HEK293 (cell line): ENCODE measurements at regions not wholly inside any gene's neighbourhood (a gene's known extent, or its start where the extent isn't known, plus 50 kb on each side); places are given as distances from the start of the nearest gene placed in this dataset.
"Not testable (repeated sequence)": the region's sequence is repeated elsewhere in the genome, so short reads cannot be mapped to it uniquely, and the experiment has no call there.

Source experiments
- CTCF ChIA-PET: fragments of 350-600 bp; formaldehyde crosslinking; extraction: SDS; loops from one replicate; lab custom pipeline; 2021; ENCODE audit warnings: antibody characterized with exemption; lab: Yijun Ruan, JAX
- POLR2A ChIA-PET: fragments of 300-600 bp; formaldehyde crosslinking; extraction: SDS; loops from one replicate; lab custom pipeline; 2020; ENCODE audit warnings: antibody characterized with exemption, inconsistent platforms; lab: Yijun Ruan, JAX
- H3K27ac ChIP-seq: fragments of 200-500 bp; sonication (Bioruptor generic); 2 replicates; pipeline ENCODE4 v1.5.1; 2014; ENCODE audit warnings: low read depth, low read length, control low read depth, inconsistent platforms; ENCODE audit errors: extremely low read depth
- H3K36me3 ChIP-seq, 2 experiments: fragments of 200-500 bp in 1 of 2; sonication (Bioruptor generic) in 1 of 2; 1 replicate in 1 of 2; 2 replicates in 1 of 2; pipeline ENCODE4 v1.5.1; 2014 to 2017; ENCODE audit warnings: inconsistent platforms in 2 of 2, low read length in 2 of 2; ENCODE audit not compliant: control insufficient read depth in 2 of 2, insufficient read depth in 1 of 2
- H3K4me1 ChIP-seq: fragments of 200-500 bp; sonication (Bioruptor generic); 2 replicates; pipeline ENCODE4 v1.5.1; 2014; ENCODE audit warnings: mild to moderate bottlenecking, low read length, inconsistent platforms; ENCODE audit not compliant: control insufficient read depth, insufficient read depth
- H3K4me3 ChIP-seq: 2 replicates; pipeline ENCODE4 v1.5.1; 2011; ENCODE audit warnings: low read depth, mild to moderate bottlenecking, control low read depth, low read length, moderate library complexity
- H3K9me3 ChIP-seq: fragments of 200-500 bp; sonication (Bioruptor generic); 2 replicates; pipeline ENCODE4 v1.5.1; 2014; ENCODE audit warnings: low read depth, low read length, inconsistent platforms; ENCODE audit not compliant: control insufficient read depth, insufficient read depth
- GLIS1 ChIP-seq: fragments of 450-650 bp; formaldehyde crosslinking; IDR thresholded peaks from 2 replicates; pipeline ENCODE4 v1.5.1; 2016; ENCODE audit warnings: missing biosample characterization, missing genetic modification characterization
- GLIS2 ChIP-seq: fragments of 450-650 bp; formaldehyde crosslinking; IDR thresholded peaks from 2 replicates; pipeline ENCODE4 v1.5.1; 2016; ENCODE audit warnings: missing biosample characterization, missing genetic modification characterization
- PBX3 ChIP-seq: sonication (generic); formaldehyde crosslinking; IDR thresholded peaks from 2 replicates; pipeline ENCODE4 v1.8.1; 2022; ENCODE audit warnings: mild to moderate bottlenecking, moderate library complexity, missing genetic modification reagents
- RBAK ChIP-seq: fragments of 450-650 bp; formaldehyde crosslinking; IDR thresholded peaks from 2 replicates; pipeline ENCODE4 v1.5.1; 2016; ENCODE audit warnings: missing biosample characterization, missing genetic modification characterization
- REST ChIP-seq: fragments of 450-650 bp; formaldehyde crosslinking; IDR thresholded peaks from 2 replicates; pipeline ENCODE4 v1.5.1; 2016; ENCODE audit warnings: missing biosample characterization, missing genetic modification characterization
- ZNF366 ChIP-seq: fragments of 450-650 bp; formaldehyde crosslinking; conservative IDR thresholded peaks from 2 replicates; pipeline ENCODE4 v1.5.1; 2016; ENCODE audit warnings: missing biosample characterization, missing genetic modification characterization
- ZNF394 ChIP-seq: fragments of 450-650 bp; formaldehyde crosslinking; IDR thresholded peaks from 2 replicates; pipeline ENCODE4 v1.5.1; 2016; ENCODE audit warnings: missing biosample characterization, missing genetic modification characterization, mild to moderate bottlenecking, moderate library complexity, borderline replicate concordance
- ZNF423 ChIP-seq: fragments of 450-650 bp; formaldehyde crosslinking; IDR thresholded peaks from 2 replicates; pipeline ENCODE4 v1.5.1; 2016; ENCODE audit warnings: missing biosample characterization, missing genetic modification characterization
- ZNF514 ChIP-seq: fragments of 450-650 bp; formaldehyde crosslinking; IDR thresholded peaks from 2 replicates; pipeline ENCODE4 v1.5.1; 2016; ENCODE audit warnings: missing biosample characterization, missing genetic modification characterization
- ZNF580 ChIP-seq: fragments of 450-650 bp; formaldehyde crosslinking; IDR thresholded peaks from 2 replicates; pipeline ENCODE4 v1.5.1; 2016; ENCODE audit warnings: missing biosample characterization, missing genetic modification characterization
- ZNF596 ChIP-seq: fragments of 450-650 bp; IDR thresholded peaks from 2 replicates; pipeline ENCODE4 v1.5.0; 2018; ENCODE audit warnings: missing biosample characterization, mild to moderate bottlenecking, missing genetic modification characterization, moderate library complexity
- ZNF701 ChIP-seq: fragments of 450-650 bp; formaldehyde crosslinking; IDR thresholded peaks from 2 replicates; pipeline ENCODE4 v1.5.1; 2016; ENCODE audit warnings: missing biosample characterization, missing genetic modification characterization
- ZNF76 ChIP-seq: fragments of 450-650 bp; formaldehyde crosslinking; IDR thresholded peaks from 2 replicates; pipeline ENCODE4; 2016; ENCODE audit warnings: low read depth, missing biosample characterization, missing genetic modification characterization, borderline replicate concordance
- ZNF791 ChIP-seq: fragments of 450-650 bp; formaldehyde crosslinking; IDR thresholded peaks from 2 replicates; pipeline ENCODE4 v1.5.1; 2016; ENCODE audit warnings: missing biosample characterization, missing genetic modification characterization
- ZSCAN18 ChIP-seq: fragments of 450-650 bp; formaldehyde crosslinking; IDR thresholded peaks from 2 replicates; pipeline ENCODE4 v1.5.1; 2016; ENCODE audit warnings: missing biosample characterization, missing genetic modification characterization
- ZSCAN4 ChIP-seq: fragments of 450-650 bp; formaldehyde crosslinking; IDR thresholded peaks from 2 replicates; pipeline ENCODE4 v1.5.1; 2017; ENCODE audit warnings: missing biosample characterization, missing genetic modification characterization

- Histone ChIP-seq H3K9me3 (no peaks in the 10 kb centered on the region), H3K27ac (no peak overlapping the region), H3K4me1 (no peaks in the 10 kb centered on the region; the same call in 1 of the 2 replicates), H3K4me3 (no peak overlapping the region), H3K36me3 (no peaks in the 10 kb centered on the region)
- no peak for TF ChIP-seq REST (tag by site-specific recombination)
- TF ChIP-seq ZNF514 = no peak
- no peak for TF ChIP-seq ZNF701
- CTCF ChIA-PET = no interaction called here
- POLR2A ChIA-PET = no interaction called here
Measured at GRCh38 chr5:163916861-163917260, 411.4 kb downstream of the MAT2B start.

GRCh38 chr5:163917747-163918146 lies 412.3 kb downstream of the MAT2B start:
- no peaks in the 10 kb centered on the region for H3K4me1 ChIP-seq
- no peak overlapping the region for H3K27ac ChIP-seq
- ChIA-PET POLR2A (no interaction called here), CTCF (no interaction called here)
- TF ChIP-seq ZNF366 = no peak
- TF ChIP-seq PBX3 (CRISPR knock-in tag) = no peak
- TF ChIP-seq REST (tag by site-specific recombination) = no peak
- TF ChIP-seq GLIS2 (tag by site-specific recombination) = no peak
- TF ChIP-seq ZSCAN18 (tag by site-specific recombination) = no peak
- TF ChIP-seq ZNF596 = no peak
- TF ChIP-seq RBAK (tag by site-specific recombination) = no peak
- TF ChIP-seq GLIS1 (tag by site-specific recombination) = no peak
- TF ChIP-seq ZNF394 (tag by site-specific recombination) = no peak
- TF ChIP-seq ZNF423 (tag by site-specific recombination) = no peak
- TF ChIP-seq ZNF791 (tag by site-specific recombination) = no peak
- no peak for TF ChIP-seq ZSCAN4
- no peak for TF ChIP-seq ZNF76
- TF ChIP-seq ZNF580 (tag by site-specific recombination) = no peak
- no peak overlapping the region for H3K4me3 ChIP-seq
- no peaks in the 10 kb centered on the region for H3K36me3 ChIP-seq
- no peaks in the 10 kb centered on the region for H3K9me3 ChIP-seq

GRCh38 chr5:163934990-163935389 lies 429.6 kb downstream of the MAT2B start:
- H3K36me3 ChIP-seq, H3K9me3 ChIP-seq, CTCF ChIA-PET, POLR2A ChIA-PET, H3K4me1 ChIP-seq, H3K4me3 ChIP-seq, H3K27ac ChIP-seq: not testable (repeated sequence)
